ENCODE measurements at regions not wholly inside any gene's neighbourhood (a gene's known extent, or its start where the extent isn't known, plus 50 kb on each side); places are given as distances from the start of the nearest gene placed in this dataset.

DNA sequence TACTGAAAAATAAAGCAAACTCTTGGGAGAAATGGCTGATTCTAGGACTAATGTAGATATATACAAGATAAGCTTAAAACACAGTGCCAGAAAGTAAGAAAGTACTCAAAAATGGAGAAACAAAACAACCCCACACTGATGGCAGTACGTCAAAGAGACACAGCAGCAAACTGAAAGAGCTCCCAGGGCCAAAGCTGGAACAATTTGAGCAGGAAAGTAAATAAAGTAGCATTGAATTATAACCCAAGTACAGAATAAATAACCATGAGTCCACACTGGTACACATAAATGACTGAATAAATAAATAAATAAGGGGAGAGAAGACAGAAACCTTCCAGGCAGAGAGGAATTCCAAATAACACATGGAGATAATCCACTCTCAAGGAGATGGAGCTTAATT, 120.9 kb downstream of the GLUL start:
- Histone ChIP-seq H3K27me3 (replicated peaks; ENCODE audit: insufficient read depth) (no peaks in the 10 kb centered on the region), H3K27ac (peak overlapping the region in 1 of 2 donors; percentile 4), H3K4me1 (replicated peaks) (no peaks in the 10 kb centered on the region), H3K9me3 (no peaks in the 10 kb centered on the region), H3K36me3 (no peaks in the 10 kb centered on the region), H3K4me3 (no peak overlapping the region)
- DNase-seq (ENCODE audit: low spot score) = no peak
- WGBS = 11% methylated on average over 1 of the region's 1 CpG
- intact Hi-C loops (cut with DNase I) = no loop called here
- TF ChIP-seq POLR2AphosphoS5 (IDR thresholded peaks at IDR 0.05) = peak; percentile 21
- TF ChIP-seq, protein P1, sequence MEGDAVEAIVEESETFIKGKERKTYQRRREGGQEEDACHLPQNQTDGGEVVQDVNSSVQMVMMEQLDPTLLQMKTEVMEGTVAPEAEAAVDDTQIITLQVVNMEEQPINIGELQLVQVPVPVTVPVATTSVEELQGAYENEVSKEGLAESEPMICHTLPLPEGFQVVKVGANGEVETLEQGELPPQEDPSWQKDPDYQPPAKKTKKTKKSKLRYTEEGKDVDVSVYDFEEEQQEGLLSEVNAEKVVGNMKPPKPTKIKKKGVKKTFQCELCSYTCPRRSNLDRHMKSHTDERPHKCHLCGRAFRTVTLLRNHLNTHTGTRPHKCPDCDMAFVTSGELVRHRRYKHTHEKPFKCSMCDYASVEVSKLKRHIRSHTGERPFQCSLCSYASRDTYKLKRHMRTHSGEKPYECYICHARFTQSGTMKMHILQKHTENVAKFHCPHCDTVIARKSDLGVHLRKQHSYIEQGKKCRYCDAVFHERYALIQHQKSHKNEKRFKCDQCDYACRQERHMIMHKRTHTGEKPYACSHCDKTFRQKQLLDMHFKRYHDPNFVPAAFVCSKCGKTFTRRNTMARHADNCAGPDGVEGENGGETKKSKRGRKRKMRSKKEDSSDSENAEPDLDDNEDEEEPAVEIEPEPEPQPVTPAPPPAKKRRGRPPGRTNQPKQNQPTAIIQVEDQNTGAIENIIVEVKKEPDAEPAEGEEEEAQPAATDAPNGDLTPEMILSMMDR (IDR thresholded peaks at IDR 0.05) = no peak
- no peak for TF ChIP-seq POLR2A (IDR thresholded peaks at IDR 0.05)

DNA sequence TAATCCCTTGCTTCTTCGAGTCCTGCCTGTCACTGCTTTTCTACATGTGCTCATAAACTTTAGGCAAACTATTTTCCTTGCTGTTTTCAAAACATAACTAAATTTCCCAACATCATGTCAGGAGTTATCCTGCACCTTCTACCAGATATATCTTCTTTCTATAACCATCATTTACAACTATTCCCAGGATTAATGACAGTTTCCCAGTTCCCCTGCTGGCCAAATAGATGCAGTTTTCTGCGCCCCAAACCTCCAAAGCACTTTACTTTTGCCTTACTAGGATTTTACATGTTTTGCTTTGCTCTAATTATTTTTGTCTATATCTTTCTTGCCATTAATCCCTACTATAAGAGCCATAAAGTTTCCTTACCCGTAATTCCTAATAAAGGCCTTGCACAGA, 122.5 kb downstream of the GLUL start:
- intact Hi-C loops (cut with DNase I) = no loop called here
- TF ChIP-seq POLR2AphosphoS5 (IDR thresholded peaks at IDR 0.05) (no peak), POLR2A (IDR thresholded peaks at IDR 0.05) (no peak)
- TF ChIP-seq, protein P1 (IDR thresholded peaks at IDR 0.05) = no peak

DNA sequence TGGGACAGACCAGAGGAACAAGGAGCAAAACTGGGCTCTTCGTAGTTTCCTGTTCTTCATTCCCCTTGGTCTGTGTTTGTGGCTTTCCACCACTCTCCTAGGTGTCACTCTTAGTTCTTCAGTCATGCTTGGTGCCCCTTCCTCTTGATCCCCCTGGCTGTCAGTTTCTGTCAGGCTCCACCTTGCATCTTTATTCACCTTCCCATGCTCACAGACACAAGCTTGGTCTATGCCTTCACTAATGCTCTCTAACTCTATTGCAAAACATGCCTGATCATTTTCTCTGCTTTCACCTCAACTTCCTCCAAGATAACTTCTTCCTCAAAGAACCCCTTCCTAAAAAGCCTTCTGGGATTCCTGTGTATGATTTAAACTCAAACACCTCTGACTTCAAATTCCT, 122.9 kb downstream of the GLUL start:
- DNase-seq (ENCODE audit: low spot score) = no peak
- TF ChIP-seq, protein P1 (IDR thresholded peaks at IDR 0.05) = no peak
- TF ChIP-seq POLR2A (IDR thresholded peaks at IDR 0.05) = no peak
- Histone ChIP-seq H3K4me3 (no peak overlapping the region), H3K4me1 (replicated peaks) (no peaks in the 10 kb centered on the region), H3K27ac (no peak overlapping the region), H3K27me3 (replicated peaks; ENCODE audit: insufficient read depth) (no peaks in the 10 kb centered on the region), H3K36me3 (no peaks in the 10 kb centered on the region), H3K9me3 (no peaks in the 10 kb centered on the region)
- intact Hi-C loops (cut with DNase I) = no loop called here
- 85% methylated on average over 1 of the region's 1 CpG for WGBS

More for the DNA sequence above, 122.5 kb downstream of the GLUL start:
- Histone ChIP-seq H3K4me3 (no peak overlapping the region), H3K27ac (no peak overlapping the region), H3K27me3 (replicated peaks; ENCODE audit: insufficient read depth) (no peaks in the 10 kb centered on the region), H3K36me3 (no peaks in the 10 kb centered on the region), H3K4me1 (replicated peaks) (no peaks in the 10 kb centered on the region), H3K9me3 (no peaks in the 10 kb centered on the region)
- 84% methylated on average over 3 of the region's 3 CpGs for WGBS
- DNase-seq (ENCODE audit: low spot score) = no peak

DNA sequence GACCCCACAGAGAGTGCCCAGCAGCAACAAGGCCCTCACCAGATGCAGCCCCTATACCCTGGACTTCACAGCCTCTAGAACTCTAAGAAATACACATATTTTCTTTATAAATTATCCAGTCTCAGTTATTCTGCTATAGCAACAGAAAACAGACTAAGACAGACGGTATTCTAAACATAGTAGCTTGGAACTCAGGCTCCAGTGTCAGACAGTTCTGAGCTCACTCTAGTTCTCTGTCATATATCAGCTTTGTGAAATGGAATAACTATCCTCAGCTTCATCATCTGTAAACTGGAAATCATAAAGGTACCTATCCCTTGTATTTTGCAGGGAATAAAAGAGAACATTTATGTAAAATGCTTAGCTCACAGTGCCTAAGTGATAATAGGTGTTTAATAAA, 127.4 kb downstream of the GLUL start:
- Histone ChIP-seq H3K4me3 (no peak overlapping the region), H3K27me3 (replicated peaks; ENCODE audit: insufficient read depth) (no peaks in the 10 kb centered on the region), H3K9me3 (no peaks in the 10 kb centered on the region), H3K36me3 (no peaks in the 10 kb centered on the region), H3K4me1 (replicated peaks) (no peaks in the 10 kb centered on the region), H3K27ac (no peak overlapping the region)
- 100% methylated on average over 1 of the region's 1 CpG for WGBS
- TF ChIP-seq POLR2A (IDR thresholded peaks at IDR 0.05) = no peak
- TF ChIP-seq, protein P1 (IDR thresholded peaks at IDR 0.05) = no peak
- no peak for TF ChIP-seq POLR2AphosphoS5 (IDR thresholded peaks at IDR 0.05)
- intact Hi-C loops (cut with DNase I) = no loop called here
- DNase-seq (ENCODE audit: low spot score) = no peak

DNA sequence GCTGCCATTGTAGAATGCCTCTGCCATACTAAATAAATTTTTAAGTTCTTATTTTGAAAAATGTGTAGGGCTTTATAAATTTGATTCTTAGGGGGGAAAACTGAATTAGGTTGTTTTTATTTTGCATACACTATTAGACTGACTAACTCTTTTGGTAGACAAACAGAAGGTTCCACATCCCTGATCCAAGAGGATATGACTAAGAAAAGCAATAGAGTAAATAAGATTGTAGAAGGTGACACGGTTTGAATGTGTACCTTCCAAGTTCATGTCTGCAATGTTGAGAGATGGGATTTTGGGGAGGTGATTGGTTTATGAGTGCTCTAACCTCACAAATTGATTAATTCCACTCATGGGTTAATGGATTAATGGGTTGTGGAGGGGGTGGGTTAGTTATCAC, 127.9 kb downstream of the GLUL start:
- Histone ChIP-seq H3K27me3 (replicated peaks; ENCODE audit: insufficient read depth) (no peaks in the 10 kb centered on the region), H3K27ac (no peak overlapping the region), H3K36me3 (no peaks in the 10 kb centered on the region), H3K4me3 (no peak overlapping the region), H3K9me3 (no peaks in the 10 kb centered on the region), H3K4me1 (replicated peaks) (no peaks in the 10 kb centered on the region)
- WGBS = 36% methylated on average over 1 of the region's 1 CpG
- intact Hi-C loops (cut with DNase I) = no loop called here
- TF ChIP-seq, protein P1 (IDR thresholded peaks at IDR 0.05) = no peak
- no peak for TF ChIP-seq POLR2AphosphoS5 (IDR thresholded peaks at IDR 0.05)
- TF ChIP-seq POLR2A (IDR thresholded peaks at IDR 0.05) = no peak
- no peak for DNase-seq (ENCODE audit: low spot score)
